Suprapubic skin (tissue), 4 donors: ENCODE measurements at regions not wholly inside any gene's neighbourhood (a gene's known extent, or its start where the extent isn't known, plus 50 kb on each side); places are given as distances from the start of the nearest gene placed in this dataset.

Source experiments
- DNase-seq, 2 donors: peaks; one replicate each; pipeline ENCODE4 v3.0.0-alpha.2; 2019; ENCODE audit warnings: low spot score in 2 of 2
- H3K27ac ChIP-seq: fragments of 200-600 bp; sonication (generic); one replicate; pipeline ENCODE4 v1.5.1; 2019
- H3K27me3 ChIP-seq: fragments of 200-600 bp; sonication (generic); one replicate; pipeline ENCODE4 v1.5.1; 2019
- H3K36me3 ChIP-seq: fragments of 200-600 bp; sonication (generic); one replicate; pipeline ENCODE4 v1.5.1; 2019
- H3K4me1 ChIP-seq: fragments of 200-600 bp; sonication (generic); one replicate; pipeline ENCODE4 v1.5.1; 2019
- H3K4me3 ChIP-seq: fragments of 200-600 bp; sonication (generic); one replicate; pipeline ENCODE4 v1.5.1; 2019; ENCODE audit warnings: mild to moderate bottlenecking
- H3K9me3 ChIP-seq: fragments of 200-600 bp; sonication (generic); one replicate; pipeline ENCODE4 v1.5.1; 2019
- CTCF ChIP-seq, 2 donors: fragments of 200-600 bp in 1 of 2; fragments of 450-650 bp in 1 of 2; sonication (generic) in 1 of 2; IDR thresholded peaks; one replicate each; pipeline ENCODE4 v1.5.1; 2016 to 2019; ENCODE audit warnings: antibody characterized with exemption in 2 of 2, mild to moderate bottlenecking in 1 of 2, moderate library complexity in 1 of 2
- EP300 ChIP-seq: sonication (generic); formaldehyde crosslinking; IDR thresholded peaks from one replicate; pipeline ENCODE4 v1.6.1; 2017; ENCODE audit warnings: antibody characterized with exemption
- POLR2A ChIP-seq, 2 donors: fragments of 450-650 bp; IDR thresholded peaks; one replicate each; pipeline ENCODE4 v1.6.1; 2017; ENCODE audit warnings: antibody characterized with exemption in 2 of 2, mild to moderate bottlenecking in 2 of 2, moderate library complexity in 2 of 2
- POLR2AphosphoS5 ChIP-seq, 3 donors: sonication (generic); formaldehyde crosslinking; IDR thresholded peaks; one replicate each; pipeline ENCODE4 v1.6.1; 2017; ENCODE audit warnings: antibody characterized with exemption in 3 of 3
- WGBS: methylation state at CpG from one replicate; pipeline ENCODE4 v1.1.5; 2018; 5-methylcytosine and 5-hydroxymethylcytosine counted together

DNA sequence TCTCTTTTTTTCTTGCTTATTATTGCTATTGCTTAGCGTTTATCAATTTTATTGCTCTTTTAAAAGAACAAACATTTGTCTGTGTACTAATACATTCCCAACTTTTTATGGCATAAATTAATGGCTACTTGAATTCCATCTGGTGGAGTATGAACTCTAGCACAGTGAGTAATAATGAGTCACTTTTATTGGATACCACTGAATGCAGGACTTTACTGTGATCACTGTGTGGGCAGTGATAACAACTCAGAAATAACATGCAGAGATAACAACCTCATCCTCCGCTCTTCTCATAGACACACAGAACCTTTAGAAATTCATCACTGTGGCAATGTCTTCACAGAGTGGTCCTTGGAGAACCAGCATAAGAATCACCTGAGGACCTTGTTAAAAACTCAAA, 139.5 kb upstream of the PRNP start:
- TF ChIP-seq CTCF (IDR thresholded peaks at IDR 0.05) (no peak), EP300 (no peak), POLR2A (IDR thresholded peaks at IDR 0.05) (no peak), POLR2AphosphoS5 (IDR thresholded peaks at IDR 0.05) (no peak)
- no peak overlapping the region for H3K4me3 ChIP-seq
- H3K4me1 ChIP-seq, result no peaks in the 10 kb centered on the region
- 83% methylated on average over 2 of the region's 2 CpGs for WGBS
- DNase-seq, result no peak
- H3K27ac ChIP-seq, result no peak overlapping the region
- H3K27me3 ChIP-seq, result no peaks in the 10 kb centered on the region
- peaks cover 4% of the 10 kb centered on the region for H3K9me3 ChIP-seq
- no peaks in the 10 kb centered on the region for H3K36me3 ChIP-seq

GRCh38 chr20:4546342-4546741, 139.9 kb upstream of the PRNP start:
- H3K36me3 ChIP-seq, result no peaks in the 10 kb centered on the region
- no peaks in the 10 kb centered on the region for H3K4me1 ChIP-seq
- H3K9me3 ChIP-seq, result peaks cover 4% of the 10 kb centered on the region
- DNase-seq, result no peak
- WGBS, result 50% methylated on average over 1 of the region's 1 CpG
- no peaks in the 10 kb centered on the region for H3K27me3 ChIP-seq
- H3K4me3 ChIP-seq, result no peak overlapping the region
- H3K27ac ChIP-seq, result no peak overlapping the region
- TF ChIP-seq POLR2A (IDR thresholded peaks at IDR 0.05) (no peak), EP300 (no peak), CTCF (IDR thresholded peaks at IDR 0.05) (no peak), POLR2AphosphoS5 (IDR thresholded peaks at IDR 0.05) (no peak)

GRCh38 chr20:4545526-4545925, 140.7 kb upstream of the PRNP start:
- H3K27ac ChIP-seq, result no peak overlapping the region
- no peak overlapping the region for H3K4me3 ChIP-seq
- peaks cover 4% of the 10 kb centered on the region for H3K9me3 ChIP-seq
- no peak for TF ChIP-seq POLR2A (IDR thresholded peaks at IDR 0.05)
- H3K27me3 ChIP-seq, result no peaks in the 10 kb centered on the region
- no peak for DNase-seq
- no peaks in the 10 kb centered on the region for H3K4me1 ChIP-seq
- no peaks in the 10 kb centered on the region for H3K36me3 ChIP-seq
- 83% methylated on average over 2 of the region's 2 CpGs for WGBS

GRCh38 chr20:4544765-4545164, 141.5 kb upstream of the PRNP start:
- H3K36me3 ChIP-seq, result no peaks in the 10 kb centered on the region
- TF ChIP-seq CTCF (IDR thresholded peaks at IDR 0.05) (no peak), EP300 (no peak), POLR2A (IDR thresholded peaks at IDR 0.05) (no peak), POLR2AphosphoS5 (IDR thresholded peaks at IDR 0.05) (no peak)
- H3K27me3 ChIP-seq, result no peaks in the 10 kb centered on the region
- 84% methylated on average over 2 of the region's 2 CpGs for WGBS
- peaks cover 4% of the 10 kb centered on the region for H3K9me3 ChIP-seq
- H3K4me3 ChIP-seq, result no peak overlapping the region
- H3K4me1 ChIP-seq, result no peaks in the 10 kb centered on the region
- DNase-seq, result no peak
- H3K27ac ChIP-seq, result no peak overlapping the region

DNA sequence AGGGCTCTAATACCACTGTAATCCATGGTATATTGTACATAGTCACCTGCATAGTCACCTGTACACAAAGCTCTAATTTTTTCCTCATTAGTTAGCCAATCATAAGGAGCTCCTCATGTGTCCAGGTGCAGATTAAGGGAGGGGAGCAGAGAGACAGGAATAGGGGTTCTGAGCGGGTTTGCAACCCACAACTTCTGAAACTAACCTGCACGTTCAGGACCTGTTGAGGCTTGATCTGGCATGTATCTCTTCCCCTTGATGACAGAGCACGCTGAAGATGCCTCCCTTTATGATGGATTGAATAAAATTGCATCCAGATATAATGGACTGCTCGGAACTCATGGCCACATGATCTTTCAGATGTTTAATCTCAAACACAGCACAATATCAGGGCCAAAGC, 144.0 kb upstream of the PRNP start:
- H3K4me1 ChIP-seq, result no peaks in the 10 kb centered on the region
- DNase-seq, result no peak
- H3K9me3 ChIP-seq, result no peaks in the 10 kb centered on the region
- WGBS, result 36% methylated on average over 4 of the region's 4 CpGs
- no peak for TF ChIP-seq CTCF (IDR thresholded peaks at IDR 0.05)
- TF ChIP-seq POLR2AphosphoS5 (IDR thresholded peaks at IDR 0.05), result no peak
- TF ChIP-seq POLR2A (IDR thresholded peaks at IDR 0.05), result no peak
- TF ChIP-seq EP300, result no peak
- no peak overlapping the region for H3K27ac ChIP-seq
- no peaks in the 10 kb centered on the region for H3K27me3 ChIP-seq
- H3K4me3 ChIP-seq, result no peak overlapping the region
- H3K36me3 ChIP-seq, result no peaks in the 10 kb centered on the region

DNA sequence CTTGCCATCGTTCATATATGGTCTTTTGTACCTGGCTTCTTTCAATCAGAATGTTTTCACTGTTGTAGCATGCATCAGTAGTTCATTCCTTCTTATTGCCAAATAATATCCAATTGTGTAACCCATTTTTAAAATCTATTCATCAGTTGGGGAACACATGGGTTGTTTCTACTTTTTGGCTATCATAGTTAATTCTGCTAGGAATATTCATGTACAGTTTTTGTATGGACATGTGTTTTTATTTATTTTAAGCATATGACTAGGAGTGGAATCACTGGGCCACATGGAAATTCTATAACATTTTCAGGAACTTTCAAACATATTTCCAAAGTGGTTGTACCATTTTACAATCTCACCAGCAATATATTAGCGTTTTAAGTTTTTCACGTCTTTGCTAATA, 151.9 kb upstream of the PRNP start:
- Histone ChIP-seq H3K27me3 (no peaks in the 10 kb centered on the region), H3K27ac (no peak overlapping the region), H3K36me3 (no peaks in the 10 kb centered on the region), H3K4me1 (no peaks in the 10 kb centered on the region), H3K4me3 (no peak overlapping the region), H3K9me3 (no peaks in the 10 kb centered on the region)
- no peak for DNase-seq
- 87% methylated on average over 3 of the region's 3 CpGs for WGBS
- TF ChIP-seq CTCF (IDR thresholded peaks at IDR 0.05) (no peak), EP300 (no peak), POLR2A (IDR thresholded peaks at IDR 0.05) (no peak)
